Heart left ventricle (tissue), 16 donors: ENCODE measurements at regions not wholly inside any gene's neighbourhood (a gene's known extent, or its start where the extent isn't known, plus 50 kb on each side); places are given as distances from the start of the nearest gene placed in this dataset.

Experiments used
- ATAC-seq, 4 donors: fragments of 200-7000 bp; cut with Tn5 transposase; one replicate each; pipeline ENCODE4 v1.9.1; 2020 to 2022; ENCODE audit warnings: moderate library complexity in 4 of 4, mild to moderate bottlenecking in 3 of 4, moderate number of reproducible peaks in 1 of 4
- DNase-seq, 5 donors: peaks; one replicate each; pipeline ENCODE4 v3.0.0-alpha.2; 2020
- H3K27ac ChIP-seq, 12 donors: fragments of 200-600 bp; sonication (generic) in 4 of 12; one replicate each; pipeline versions ENCODE4 v1.5.0 to v1.8.0; 2016 to 2022; ENCODE audit warnings: mild to moderate bottlenecking in 2 of 12
- H3K27me3 ChIP-seq, 9 donors: fragments of 200-600 bp; sonication (generic) in 2 of 9; one replicate each; pipeline versions ENCODE4 v1.5.1 to v1.8.0; 2016 to 2022; ENCODE audit warnings: mild to moderate bottlenecking in 3 of 9
- H3K36me3 ChIP-seq, 9 donors: fragments of 200-600 bp; sonication (generic) in 2 of 9; one replicate each; pipeline versions ENCODE4 v1.5.0 to v1.8.0; 2018 to 2022; ENCODE audit warnings: mild to moderate bottlenecking in 2 of 9
- H3K4me1 ChIP-seq, 12 donors: fragments of 200-600 bp; sonication (generic) in 4 of 12; one replicate each; pipeline versions ENCODE4 v1.5.0 to v1.8.0; 2016 to 2022; ENCODE audit warnings: mild to moderate bottlenecking in 3 of 12
- H3K4me3 ChIP-seq, 12 donors: fragments of 200-600 bp; sonication (generic) in 4 of 12; one replicate each; pipeline versions ENCODE4 v1.5.0 to v1.8.0; 2017 to 2022; ENCODE audit warnings: mild to moderate bottlenecking in 9 of 12, moderate library complexity in 4 of 12
- H3K9me3 ChIP-seq, 12 donors: fragments of 200-600 bp; sonication (generic) in 4 of 12; one replicate each; pipeline versions ENCODE4 v1.5.0 to v1.8.0; 2016 to 2022; ENCODE audit warnings: mild to moderate bottlenecking in 1 of 12
- CTCF ChIP-seq, 12 donors: fragments of 200-600 bp; sonication (generic) in 4 of 12; IDR thresholded peaks; one replicate each; pipeline versions ENCODE4 v1.5.0 to v1.8.0; 2018 to 2022; ENCODE audit warnings: antibody characterized with exemption in 12 of 12, mild to moderate bottlenecking in 5 of 12
- POLR2A ChIP-seq, 2 donors: fragments of 450-650 bp; IDR thresholded peaks; one replicate each; pipeline ENCODE4 v1.6.1; 2017; ENCODE audit warnings: antibody characterized with exemption in 2 of 2, mild to moderate bottlenecking in 2 of 2, moderate library complexity in 2 of 2
- WGBS, 4 donors: extraction: QIAGEN DNeasy Blood & Tissue Kit in 2 of 4; methylation state at CpG; one replicate each; pipeline versions ENCODE4 v1.1.5 to v1.1.7; 2013 to 2018; 5-methylcytosine and 5-hydroxymethylcytosine counted together
- intact Hi-C, 10 donors: fragments of 100-400 bp; cut with DNase I; formaldehyde crosslinking; loops; one replicate each; pipeline versions ENCODE4 v1.11.1 to v1.14.2; 2022
- donor health status: ischemic (EF 13 %, LVEDD 7.1; RV severe dilation, severe dysfunction).
- donor health status: healthy with polysubstance abuse.
- donor health status: DM: no; HTN: yes; CAD: no.
- donor health status: DM: no; HTN: no; CAD: no.
- donor health status: ischemic (EF 25% LVEDD 6.9; RV normal size, moderate dysfunction).
- donor health status: ischemic (EF 25% LVEDD 5.7; RV mildly dilated, moderate dysfunction).
- donor health status: healthy.
- donor health status: DM: yes; HTN: yes; CAD: no.
- donor health status: ischemic (EF 35%, LVEDD 5.7; RV mildly dilated, moderate dysfunction).
- donor health status: nonischemic (EF 11% LVEDD 7.7; RV severe dilation, severe dysfunction).
- donor health status: DM: yes; HTN: yes; CAD: no.
- donor health status: PGD.
- donor health status: ischemic (EF 29% LVEDD 5.4; RV normal size, mild dysfunction).
- donor health status: nonischemic (EF 23%, LVEDD 6.1; RV moderate dilation, normal function).

DNA sequence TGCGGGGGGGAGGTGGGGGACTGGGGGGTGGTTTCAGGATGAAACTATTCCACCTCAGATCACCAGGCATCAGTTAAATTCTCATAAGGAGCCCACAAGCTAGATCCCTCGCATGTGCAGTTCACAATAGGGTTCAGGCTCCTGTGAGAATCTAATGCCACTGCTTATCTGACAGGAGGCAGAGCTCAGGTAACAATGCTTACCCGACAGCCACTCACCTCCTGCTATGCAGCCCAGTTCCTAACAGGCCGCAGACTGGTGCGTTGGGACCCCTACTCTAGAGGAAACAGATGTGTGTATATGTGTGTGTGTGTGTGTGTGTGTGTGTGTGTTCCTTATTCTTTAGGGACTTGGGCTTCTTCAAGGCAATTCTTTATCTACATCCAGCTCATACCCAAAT lies 352.3 kb upstream of the CCNH start:
- intact Hi-C loops: no loop called here
- H3K36me3 ChIP-seq: no peaks in the 10 kb centered on the region
- peak in 1 of 5 donors; percentile 30 for DNase-seq
- H3K27me3 ChIP-seq: peaks cover 0 to 44% (median 2%) of the 10 kb centered on the region in 9 donors
- ATAC-seq: no peak
- no peaks in the 10 kb centered on the region for H3K4me1 ChIP-seq
- H3K27ac ChIP-seq: no peak overlapping the region
- WGBS, 4 donors: 37 to 58% (median 48%) methylated on average over 4 to 5 of the region's 5 CpGs
- no peak overlapping the region for H3K4me3 ChIP-seq
- no peaks in the 10 kb centered on the region for H3K9me3 ChIP-seq
- TF ChIP-seq POLR2A (IDR thresholded peaks at IDR 0.05) (no peak), CTCF (IDR thresholded peaks at IDR 0.05) (no peak)

GRCh38 chr5:87762631-87763030 lies 349.9 kb upstream of the CCNH start:
- H3K4me3 ChIP-seq: no peak overlapping the region
- 48 to 81% (median 56%) methylated on average over 1 of the region's 1 CpG for WGBS, 4 donors
- peaks cover 0 to 6% (median 0%) of the 10 kb centered on the region in 12 donors for H3K9me3 ChIP-seq
- H3K27me3 ChIP-seq: peaks cover 0 to 33% (median 5%) of the 10 kb centered on the region in 9 donors
- ATAC-seq: no peak
- no peak overlapping the region for H3K27ac ChIP-seq
- intact Hi-C loops: no loop called here
- H3K4me1 ChIP-seq: no peaks in the 10 kb centered on the region
- no peak for DNase-seq
- no peaks in the 10 kb centered on the region for H3K36me3 ChIP-seq
- TF ChIP-seq CTCF (IDR thresholded peaks at IDR 0.05) (no peak), POLR2A (IDR thresholded peaks at IDR 0.05) (no peak)

DNA sequence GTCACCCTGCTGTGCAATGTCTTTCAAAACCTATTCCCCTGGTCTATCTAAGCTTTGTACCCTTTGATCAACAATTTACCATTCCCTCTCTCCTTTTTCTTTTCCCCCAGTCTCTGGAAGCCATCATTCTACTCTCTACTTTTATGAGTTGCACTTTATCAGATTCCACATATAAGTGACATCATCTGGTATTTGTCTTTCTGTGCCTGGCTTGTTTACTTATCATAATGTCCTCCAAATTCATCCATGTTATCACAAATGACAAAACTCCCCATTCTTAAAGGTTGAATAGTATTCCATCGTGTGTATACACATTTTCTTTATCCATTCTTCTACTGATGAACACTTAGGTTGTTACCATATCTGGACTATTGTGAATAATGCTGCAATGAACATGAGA lies 344.2 kb upstream of the CCNH start:
- H3K27me3 ChIP-seq: peaks cover 0 to 13% (median 0%) of the 10 kb centered on the region in 9 donors
- intact Hi-C loops: no loop called here
- ATAC-seq: no peak

DNA sequence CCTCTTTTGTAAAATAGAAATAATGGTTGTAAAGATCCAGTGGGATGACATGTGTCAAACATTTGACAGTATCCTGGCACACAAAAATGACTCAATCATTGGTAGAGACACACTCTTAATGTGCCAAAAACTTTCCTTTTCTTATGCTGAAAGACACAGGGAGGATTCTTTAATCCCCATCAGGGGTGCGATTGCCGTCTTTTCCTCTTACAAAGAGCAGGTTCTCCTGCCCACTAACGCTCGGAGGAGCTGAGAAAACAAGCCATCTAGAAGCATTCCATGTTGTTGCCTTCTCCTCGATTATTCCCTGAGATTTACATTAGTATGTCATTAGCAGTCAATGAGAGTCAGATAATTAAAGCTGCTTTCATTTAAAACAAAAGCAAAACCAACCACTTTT lies 342.6 kb upstream of the CCNH start:
- 27 to 38% (median 31%) methylated on average over 5 of the region's 5 CpGs for WGBS, 4 donors
- TF ChIP-seq POLR2A (IDR thresholded peaks at IDR 0.05) (no peak), CTCF (IDR thresholded peaks at IDR 0.05) (no peak)

More for the DNA sequence above, 344.2 kb upstream of the CCNH start:
- no peak overlapping the region for H3K27ac ChIP-seq
- no peak overlapping the region for H3K4me3 ChIP-seq
- H3K9me3 ChIP-seq: peaks cover 0 to 6% (median 0%) of the 10 kb centered on the region in 12 donors
- TF ChIP-seq CTCF (IDR thresholded peaks at IDR 0.05) (no peak), POLR2A (IDR thresholded peaks at IDR 0.05) (no peak)
- no peaks in the 10 kb centered on the region for H3K4me1 ChIP-seq
- DNase-seq: no peak
- 44 to 62% (median 57%) methylated on average over 1 of the region's 1 CpG for WGBS, 4 donors
- H3K36me3 ChIP-seq: no peaks in the 10 kb centered on the region

More for the DNA sequence above, 342.6 kb upstream of the CCNH start:
- no peaks in the 10 kb centered on the region for H3K36me3 ChIP-seq
- no peak for DNase-seq
- no peak for ATAC-seq
- intact Hi-C loops: no loop called here
- peaks cover 0 to 6% (median 0%) of the 10 kb centered on the region in 12 donors for H3K9me3 ChIP-seq
- H3K27me3 ChIP-seq: peaks cover 0 to 13% (median 0%) of the 10 kb centered on the region in 9 donors
- no peaks in the 10 kb centered on the region for H3K4me1 ChIP-seq
- no peak overlapping the region for H3K27ac ChIP-seq
- no peak overlapping the region for H3K4me3 ChIP-seq
